Neutrophil (primary cell): ENCODE measurements at regions not wholly inside any gene's neighbourhood (a gene's known extent, or its start where the extent isn't known, plus 50 kb on each side); places are given as distances from the start of the nearest gene placed in this dataset.

Source experiments
- H3K27ac ChIP-seq: fragments of 200-600 bp; sonication (generic); 2 replicates; pipeline ENCODE4 v1.5.1; 2016; ENCODE audit warnings: mild to moderate bottlenecking, moderate library complexity
- H3K27me3 ChIP-seq: fragments of 200-600 bp; sonication (generic); 2 replicates; pipeline ENCODE4 v1.6.0; 2016; ENCODE audit warnings: mild to moderate bottlenecking
- H3K36me3 ChIP-seq: fragments of 200-600 bp; sonication (generic); 2 replicates; pipeline ENCODE4 v1.5.1; 2017
- H3K4me1 ChIP-seq, 2 experiments: fragments of 200-600 bp in 1 of 2; sonication (generic) in 1 of 2; 1 replicate in 1 of 2; 2 replicates in 1 of 2; pipeline versions ENCODE4 v1.5.1 to v1.6.1; 2013 to 2016; ENCODE audit warnings: low read depth in 1 of 2, low read length in 1 of 2, mild to moderate bottlenecking in 1 of 2, moderate library complexity in 1 of 2; ENCODE audit not compliant: control insufficient read depth in 1 of 2, insufficient read depth in 1 of 2
- H3K4me3 ChIP-seq, 2 experiments: fragments of 200-600 bp in 1 of 2; sonication (generic) in 1 of 2; 1 replicate in 1 of 2; 2 replicates in 1 of 2; pipeline ENCODE4 v1.5.1; 2013 to 2016; ENCODE audit warnings: low read depth in 1 of 2, low read length in 1 of 2, mild to moderate bottlenecking in 1 of 2, moderate library complexity in 1 of 2
- H3K9me3 ChIP-seq: fragments of 200-600 bp; sonication (generic); 2 replicates; pipeline ENCODE4 v1.5.1; 2016
- CTCF ChIP-seq: fragments of 200-600 bp; sonication (generic); IDR thresholded peaks from 2 replicates; pipeline ENCODE4 v1.5.1; 2016; ENCODE audit warnings: antibody characterized with exemption

- no peak overlapping the region for H3K4me3 ChIP-seq
- H3K36me3 ChIP-seq, result no peaks in the 10 kb centered on the region
- no peak overlapping the region for H3K27ac ChIP-seq
- peaks cover 25 to 29% of the 10 kb centered on the region in 2 experiments for H3K4me1 ChIP-seq
- H3K27me3 ChIP-seq, result no peaks in the 10 kb centered on the region
- TF ChIP-seq CTCF, result no peak
- no peaks in the 10 kb centered on the region for H3K9me3 ChIP-seq
Measured at GRCh38 chr9:107631788-107632187, 142.2 kb upstream of the KLF4 start.

- Histone ChIP-seq H3K9me3 (no peaks in the 10 kb centered on the region), H3K36me3 (no peaks in the 10 kb centered on the region), H3K27ac (no peak overlapping the region), H3K4me3 (no peak overlapping the region), H3K4me1 (peaks cover 10 to 13% of the 10 kb centered on the region in 2 experiments), H3K27me3 (no peaks in the 10 kb centered on the region)
- TF ChIP-seq CTCF, result no peak
Measured at GRCh38 chr9:107630156-107630555, 140.6 kb upstream of the KLF4 start.

- no peaks in the 10 kb centered on the region for H3K9me3 ChIP-seq
- no peaks in the 10 kb centered on the region for H3K36me3 ChIP-seq
- peaks cover 10 to 13% of the 10 kb centered on the region in 2 experiments for H3K4me1 ChIP-seq
- H3K27me3 ChIP-seq, result no peaks in the 10 kb centered on the region
- H3K4me3 ChIP-seq, result no peak overlapping the region
- H3K27ac ChIP-seq, result no peak overlapping the region
- TF ChIP-seq CTCF, result no peak
Measured at GRCh38 chr9:107628444-107628843, 138.9 kb upstream of the KLF4 start.

GRCh38 chr9:107627781-107628180, 138.2 kb upstream of the KLF4 start:
- no peaks in the 10 kb centered on the region for H3K36me3 ChIP-seq
- no peaks in the 10 kb centered on the region for H3K27me3 ChIP-seq
- H3K4me3 ChIP-seq, result no peak overlapping the region
- H3K27ac ChIP-seq, result no peak overlapping the region
- H3K4me1 ChIP-seq, result peaks cover 10 to 13% of the 10 kb centered on the region in 2 experiments
- no peak for TF ChIP-seq CTCF
- H3K9me3 ChIP-seq, result no peaks in the 10 kb centered on the region

GRCh38 chr9:107626118-107626517, 136.5 kb upstream of the KLF4 start:
- Histone ChIP-seq H3K27ac (no peak overlapping the region), H3K36me3 (no peaks in the 10 kb centered on the region), H3K4me3 (no peak overlapping the region), H3K9me3 (no peaks in the 10 kb centered on the region), H3K4me1 (peaks cover 10 to 13% of the 10 kb centered on the region in 2 experiments), H3K27me3 (no peaks in the 10 kb centered on the region)
- no peak for TF ChIP-seq CTCF

GRCh38 chr9:107625383-107625984, 135.9 kb upstream of the KLF4 start:
- no peaks in the 10 kb centered on the region for H3K9me3 ChIP-seq
- H3K27me3 ChIP-seq, result no peaks in the 10 kb centered on the region
- TF ChIP-seq CTCF, result no peak

More at GRCh38 chr9:107625383-107625984, 135.9 kb upstream of the KLF4 start:
- Histone ChIP-seq H3K27ac (no peak overlapping the region), H3K36me3 (no peaks in the 10 kb centered on the region), H3K4me1 (peaks cover 7 to 8% of the 10 kb centered on the region in 2 experiments), H3K4me3 (no peak overlapping the region)
